Natural killer cell (primary cell): ENCODE measurements at regions not wholly inside any gene's neighbourhood (a gene's known extent, or its start where the extent isn't known, plus 50 kb on each side); places are given as distances from the start of the nearest gene placed in this dataset.

ENCODE experiments used
- ATAC-seq, 3 donors: fragments of 150-1000 bp in 2 of 3; fragments of 200-7000 bp in 1 of 3; cut with Tn5 transposase; 1 replicate in 1 of 3; 2 replicates in 2 of 3; pipeline ENCODE4 v1.10.0; 2021; ENCODE audit warnings: mild to moderate bottlenecking in 2 of 3, moderate library complexity in 2 of 3
- DNase-seq, 2 donors: peaks; one replicate each; pipeline versions ENCODE4 v3.0.0 to v3.0.0-alpha.2; 2013 to 2021; ENCODE audit warnings: mixed read lengths in 1 of 2
- H3K27ac ChIP-seq: one replicate; pipeline ENCODE4 v1.5.1; 2013; ENCODE audit warnings: mild to moderate bottlenecking, low read length
- H3K27me3 ChIP-seq: one replicate; pipeline ENCODE4 v1.6.1; 2013; ENCODE audit warnings: low read length; ENCODE audit not compliant: control insufficient read depth, insufficient read depth
- H3K36me3 ChIP-seq: one replicate; pipeline ENCODE4 v1.6.1; 2013; ENCODE audit warnings: low read length; ENCODE audit not compliant: control insufficient read depth, insufficient read depth
- H3K4me1 ChIP-seq: one replicate; pipeline ENCODE4 v1.6.1; 2013; ENCODE audit warnings: low read length; ENCODE audit not compliant: control insufficient read depth, insufficient read depth
- H3K4me3 ChIP-seq: one replicate; pipeline ENCODE4 v1.5.1; 2013; ENCODE audit warnings: low read length
- H3K9me3 ChIP-seq: one replicate; pipeline ENCODE4 v1.6.1; 2013; ENCODE audit warnings: low read length; ENCODE audit not compliant: control insufficient read depth, insufficient read depth
- H3K27ac Mint-ChIP-seq, 2 donors: one replicate each; pipeline ENCODE4 v1.8.0; 2022; ENCODE audit warnings: mild to moderate bottlenecking in 2 of 2, mixed read lengths in 2 of 2, moderate library complexity in 1 of 2
- H3K27me3 Mint-ChIP-seq, 2 donors: one replicate each; pipeline ENCODE4 v1.8.0; 2022; ENCODE audit warnings: low read depth in 2 of 2, mixed read lengths in 2 of 2
- H3K36me3 Mint-ChIP-seq: one replicate; pipeline ENCODE4 v1.8.0; 2022; ENCODE audit warnings: mixed read lengths
- H3K4me1 Mint-ChIP-seq, 2 donors: one replicate each; pipeline ENCODE4 v1.8.0; 2022; ENCODE audit warnings: mixed read lengths in 2 of 2
- H3K4me3 Mint-ChIP-seq: one replicate; pipeline ENCODE4 v1.8.0; 2022; ENCODE audit warnings: mild to moderate bottlenecking, moderate library complexity, mixed read lengths
- H3K9me3 Mint-ChIP-seq, 2 donors: one replicate each; pipeline ENCODE4 v1.8.0; 2022; ENCODE audit warnings: mixed read lengths in 2 of 2
- WGBS: methylation state at CpG from one replicate; pipeline ENCODE4 v1.1.7; 2013; ENCODE audit warnings: missing lambda C conversion rate; ENCODE audit not compliant: insufficient coverage; 5-methylcytosine and 5-hydroxymethylcytosine counted together
- intact Hi-C: fragments of 100-400 bp; cut with micrococcal nuclease; formaldehyde crosslinking; loops from one replicate; pipeline ENCODE4 v1.14.2; 2022
- TF ChIP-seq, protein P1 (sequence below): fragments of 200-600 bp; IDR thresholded peaks from one replicate; pipeline ENCODE4 v1.8.0; 2022; ENCODE audit warnings: antibody characterized with exemption

GRCh38 chr5:82476155-82476554, 198.0 kb upstream of the RPS23 start:
- peaks cover 0 to 5% of the 10 kb centered on the region in 2 donors for H3K4me1 Mint-ChIP-seq
- Histone ChIP-seq H3K9me3 (no peaks in the 10 kb centered on the region), H3K4me3 (no peak overlapping the region), H3K4me1 (no peaks in the 10 kb centered on the region), H3K27ac (no peak overlapping the region), H3K36me3 (no peaks in the 10 kb centered on the region), H3K27me3 (no peaks in the 10 kb centered on the region)
- DNase-seq (no peak), ATAC-seq (no peak)
- TF ChIP-seq, protein P1, sequence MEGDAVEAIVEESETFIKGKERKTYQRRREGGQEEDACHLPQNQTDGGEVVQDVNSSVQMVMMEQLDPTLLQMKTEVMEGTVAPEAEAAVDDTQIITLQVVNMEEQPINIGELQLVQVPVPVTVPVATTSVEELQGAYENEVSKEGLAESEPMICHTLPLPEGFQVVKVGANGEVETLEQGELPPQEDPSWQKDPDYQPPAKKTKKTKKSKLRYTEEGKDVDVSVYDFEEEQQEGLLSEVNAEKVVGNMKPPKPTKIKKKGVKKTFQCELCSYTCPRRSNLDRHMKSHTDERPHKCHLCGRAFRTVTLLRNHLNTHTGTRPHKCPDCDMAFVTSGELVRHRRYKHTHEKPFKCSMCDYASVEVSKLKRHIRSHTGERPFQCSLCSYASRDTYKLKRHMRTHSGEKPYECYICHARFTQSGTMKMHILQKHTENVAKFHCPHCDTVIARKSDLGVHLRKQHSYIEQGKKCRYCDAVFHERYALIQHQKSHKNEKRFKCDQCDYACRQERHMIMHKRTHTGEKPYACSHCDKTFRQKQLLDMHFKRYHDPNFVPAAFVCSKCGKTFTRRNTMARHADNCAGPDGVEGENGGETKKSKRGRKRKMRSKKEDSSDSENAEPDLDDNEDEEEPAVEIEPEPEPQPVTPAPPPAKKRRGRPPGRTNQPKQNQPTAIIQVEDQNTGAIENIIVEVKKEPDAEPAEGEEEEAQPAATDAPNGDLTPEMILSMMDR: no peak
- H3K9me3 Mint-ChIP-seq: no peaks in the 10 kb centered on the region
- H3K36me3 Mint-ChIP-seq: no peaks in the 10 kb centered on the region
- no peak overlapping the region for H3K27ac Mint-ChIP-seq
- intact Hi-C loops: no loop called here
- peaks cover 0 to 4% of the 10 kb centered on the region in 2 donors for H3K27me3 Mint-ChIP-seq
- 80% methylated on average over 1 of the region's 1 CpG for WGBS
- no peak overlapping the region for H3K4me3 Mint-ChIP-seq

- H3K36me3 ChIP-seq: no peaks in the 10 kb centered on the region
- H3K27ac ChIP-seq: no peak overlapping the region
- ATAC-seq (no peak), DNase-seq (no peak)
- H3K4me3 ChIP-seq: no peak overlapping the region
- intact Hi-C loops: no loop called here
- H3K27me3 ChIP-seq: no peaks in the 10 kb centered on the region
- Mint-ChIP-seq H3K27ac (no peak overlapping the region), H3K36me3 (no peaks in the 10 kb centered on the region), H3K9me3 (no peaks in the 10 kb centered on the region), H3K4me3 (no peak overlapping the region), H3K27me3 (no peaks in the 10 kb centered on the region), H3K4me1 (peaks cover 0 to 4% of the 10 kb centered on the region in 2 donors)
- H3K4me1 ChIP-seq: no peaks in the 10 kb centered on the region
- TF ChIP-seq, protein P1: no peak
- no peaks in the 10 kb centered on the region for H3K9me3 ChIP-seq
Observed at GRCh38 chr5:82473262-82473661, 195.1 kb upstream of the RPS23 start.

DNA sequence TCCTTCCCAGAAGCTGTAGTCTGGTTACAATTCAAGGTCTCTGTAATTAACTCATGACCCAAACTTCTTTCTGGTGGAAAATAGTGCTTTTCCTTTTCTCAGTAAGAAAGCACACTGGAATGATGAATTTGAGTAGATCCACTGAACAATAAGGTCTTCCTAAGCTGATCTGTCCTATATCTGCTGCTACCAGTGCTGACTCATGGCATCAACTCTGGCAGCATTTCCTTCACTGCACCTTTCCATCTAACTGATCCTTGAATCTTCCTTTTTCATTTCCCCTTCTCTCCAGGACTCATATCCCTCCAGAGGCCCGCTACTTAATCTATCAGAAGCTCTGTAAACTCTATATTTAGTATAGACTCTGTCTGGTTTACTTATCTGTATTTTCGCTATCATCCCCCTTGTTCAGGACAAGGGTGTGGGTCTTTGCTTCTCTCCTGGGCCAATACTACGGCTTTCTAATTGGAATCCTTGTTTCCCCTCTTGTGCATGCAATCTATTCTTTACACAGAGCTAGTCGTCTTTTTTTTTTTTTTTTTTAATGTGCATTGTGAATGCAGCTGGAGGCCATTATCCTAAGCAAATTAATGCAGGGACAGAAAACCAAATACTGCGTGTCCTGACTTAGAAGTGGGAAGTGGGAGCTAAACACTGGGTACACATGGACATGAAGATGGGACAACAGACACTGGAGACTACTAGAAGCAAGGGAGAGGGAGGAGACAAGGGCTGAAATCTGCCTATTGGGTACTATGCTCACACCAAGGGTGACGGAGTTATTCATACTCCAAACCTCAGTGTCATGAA, 192.2 kb upstream of the RPS23 start:
- no peaks in the 10 kb centered on the region for H3K27me3 Mint-ChIP-seq
- Histone ChIP-seq H3K36me3 (no peaks in the 10 kb centered on the region), H3K27me3 (no peaks in the 10 kb centered on the region), H3K4me1 (no peaks in the 10 kb centered on the region), H3K27ac (no peak overlapping the region), H3K9me3 (no peaks in the 10 kb centered on the region), H3K4me3 (no peak overlapping the region)
- no peak overlapping the region for H3K4me3 Mint-ChIP-seq
- TF ChIP-seq, protein P1: no peak
- DNase-seq: no peak
- ATAC-seq: no peak
- 93% methylated on average over 5 of the region's 6 CpGs for WGBS
- no peak overlapping the region for H3K27ac Mint-ChIP-seq
- H3K4me1 Mint-ChIP-seq: no peaks in the 10 kb centered on the region
- no peaks in the 10 kb centered on the region for H3K9me3 Mint-ChIP-seq
- H3K36me3 Mint-ChIP-seq: no peaks in the 10 kb centered on the region
- intact Hi-C loops: no loop called here
